ENCODE measurements at regions not wholly inside any gene's neighbourhood (a gene's known extent, or its start where the extent isn't known, plus 50 kb on each side); places are given as distances from the start of the nearest gene placed in this dataset.

- Histone ChIP-seq H3K4me2 (ENCODE audit: low read length) (no peak overlapping the region), H3K36me3 (ENCODE audit: insufficient read depth, low read length) (no peaks in the 10 kb centered on the region), H3K4me1 (ENCODE audit: insufficient read depth, low read length, poor library complexity, severe bottlenecking) (no peaks in the 10 kb centered on the region), H3K9me3 (ENCODE audit: low read length) (no peaks in the 10 kb centered on the region), H4K20me1 (ENCODE audit: insufficient read depth, low read length) (no peaks in the 10 kb centered on the region), H2AFZ (ENCODE audit: low read length) (no peak overlapping the region), H3K9me2 (ENCODE audit: insufficient read depth, low read length) (no peaks in the 10 kb centered on the region), H3K4me3 (ENCODE audit: low read depth, low read length, poor library complexity, severe bottlenecking) (no peak overlapping the region), H3K27ac (ENCODE audit: low read depth, low read length, poor library complexity, severe bottlenecking) (no peak overlapping the region), H3K79me2 (ENCODE audit: insufficient read depth, low read depth, low read length) (no peaks in the 10 kb centered on the region)
- ChIA-PET CTCF (ENCODE audit: unreplicated experiment) (no interaction called here), POLR2A (interaction anchor here (1.0 kb wide), 1 partner anchor 12 kb away, joined by 3 read pairs; no protein-coding TSS in a partner anchor)
- intact Hi-C loops (cut with micrococcal nuclease; ENCODE audit: unreplicated experiment), result no loop called here
- no peak for TF ChIP-seq EZH2phosphoT487 (IDR thresholded peaks at IDR 0.05; ENCODE audit: borderline replicate concordance, low read depth, low read length)
- TF ChIP-seq, protein P1, sequence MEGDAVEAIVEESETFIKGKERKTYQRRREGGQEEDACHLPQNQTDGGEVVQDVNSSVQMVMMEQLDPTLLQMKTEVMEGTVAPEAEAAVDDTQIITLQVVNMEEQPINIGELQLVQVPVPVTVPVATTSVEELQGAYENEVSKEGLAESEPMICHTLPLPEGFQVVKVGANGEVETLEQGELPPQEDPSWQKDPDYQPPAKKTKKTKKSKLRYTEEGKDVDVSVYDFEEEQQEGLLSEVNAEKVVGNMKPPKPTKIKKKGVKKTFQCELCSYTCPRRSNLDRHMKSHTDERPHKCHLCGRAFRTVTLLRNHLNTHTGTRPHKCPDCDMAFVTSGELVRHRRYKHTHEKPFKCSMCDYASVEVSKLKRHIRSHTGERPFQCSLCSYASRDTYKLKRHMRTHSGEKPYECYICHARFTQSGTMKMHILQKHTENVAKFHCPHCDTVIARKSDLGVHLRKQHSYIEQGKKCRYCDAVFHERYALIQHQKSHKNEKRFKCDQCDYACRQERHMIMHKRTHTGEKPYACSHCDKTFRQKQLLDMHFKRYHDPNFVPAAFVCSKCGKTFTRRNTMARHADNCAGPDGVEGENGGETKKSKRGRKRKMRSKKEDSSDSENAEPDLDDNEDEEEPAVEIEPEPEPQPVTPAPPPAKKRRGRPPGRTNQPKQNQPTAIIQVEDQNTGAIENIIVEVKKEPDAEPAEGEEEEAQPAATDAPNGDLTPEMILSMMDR (conservative IDR thresholded peaks at IDR 0.05; ENCODE audit: low read length), result no peak
- DNase-seq (ENCODE audit: low spot score), result no peak
- no TSS peak for BruUV-seq (replicated peaks)
These were observed 301.3 kb upstream of the SGCD start for GRCh38 chr5:156025656-156026055.

DNA sequence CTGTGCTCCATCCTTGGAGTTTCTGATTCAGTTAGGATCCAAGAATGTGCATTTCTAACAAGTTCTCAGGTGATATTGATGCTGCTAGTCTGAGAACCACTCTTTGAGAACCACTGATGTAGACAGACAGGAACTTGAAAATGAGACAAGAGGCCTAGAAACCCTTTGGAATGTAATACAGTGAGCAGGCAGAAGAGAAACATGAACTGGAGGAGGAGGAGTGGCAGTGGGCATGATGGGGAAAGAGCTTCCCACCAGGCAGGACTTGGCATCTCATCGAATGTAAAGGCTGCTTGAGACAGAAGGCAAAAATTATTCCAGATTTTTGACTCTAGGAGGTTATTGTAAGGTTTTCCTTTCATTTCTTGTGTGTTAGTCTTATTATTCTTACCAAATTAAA lies 295.8 kb upstream of the SGCD start:
- no TSS peak for BruUV-seq (replicated peaks)
- H3K27ac ChIP-seq (ENCODE audit: low read depth, low read length, poor library complexity, severe bottlenecking), result no peak overlapping the region

GRCh38 chr5:156036640-156037039 lies 290.3 kb upstream of the SGCD start:
- Histone ChIP-seq H2AFZ (ENCODE audit: low read length) (no peak overlapping the region), H4K20me1 (ENCODE audit: insufficient read depth, low read length) (no peaks in the 10 kb centered on the region), H3K4me2 (ENCODE audit: low read length) (no peak overlapping the region), H3K9me3 (ENCODE audit: low read length) (no peaks in the 10 kb centered on the region), H3K36me3 (ENCODE audit: insufficient read depth, low read length) (no peaks in the 10 kb centered on the region), H3K4me3 (ENCODE audit: low read depth, low read length, poor library complexity, severe bottlenecking) (no peak overlapping the region), H3K4me1 (ENCODE audit: insufficient read depth, low read length, poor library complexity, severe bottlenecking) (no peaks in the 10 kb centered on the region), H3K27ac (ENCODE audit: low read depth, low read length, poor library complexity, severe bottlenecking) (no peak overlapping the region), H3K9me2 (ENCODE audit: insufficient read depth, low read length) (no peaks in the 10 kb centered on the region), H3K79me2 (ENCODE audit: insufficient read depth, low read depth, low read length) (no peaks in the 10 kb centered on the region)
- ChIA-PET POLR2A (interaction anchor here (0.9 kb wide), 1 partner anchor 114 kb away, joined by 3 read pairs; no protein-coding TSS in a partner anchor), CTCF (ENCODE audit: unreplicated experiment) (no interaction called here)
- BruUV-seq (replicated peaks), result no TSS peak
- intact Hi-C loops (cut with micrococcal nuclease; ENCODE audit: unreplicated experiment), result no loop called here
- DNase-seq (ENCODE audit: low spot score), result no peak
- TF ChIP-seq EZH2phosphoT487 (IDR thresholded peaks at IDR 0.05; ENCODE audit: borderline replicate concordance, low read depth, low read length), result no peak
- TF ChIP-seq, protein P1 (conservative IDR thresholded peaks at IDR 0.05; ENCODE audit: low read length), result no peak

More for the DNA sequence above, 295.8 kb upstream of the SGCD start:
- no peak overlapping the region for H3K4me2 ChIP-seq (ENCODE audit: low read length)
- no peak overlapping the region for H2AFZ ChIP-seq (ENCODE audit: low read length)
- H3K9me3 ChIP-seq (ENCODE audit: low read length), result no peaks in the 10 kb centered on the region
- no peak overlapping the region for H3K4me3 ChIP-seq (ENCODE audit: low read depth, low read length, poor library complexity, severe bottlenecking)
- POLR2A ChIA-PET, result interaction anchor here (0.9 to 1.1 kb wide), 4 partner anchors 10 to 46 kb away, joined by 3 to 4 read pairs (median 3); no protein-coding TSS in a partner anchor
- H3K4me1 ChIP-seq (ENCODE audit: insufficient read depth, low read length, poor library complexity, severe bottlenecking), result no peaks in the 10 kb centered on the region
- intact Hi-C loops (cut with micrococcal nuclease; ENCODE audit: unreplicated experiment), result no loop called here
- no peak for DNase-seq (ENCODE audit: low spot score)
- H3K79me2 ChIP-seq (ENCODE audit: insufficient read depth, low read depth, low read length), result no peaks in the 10 kb centered on the region
- no peaks in the 10 kb centered on the region for H3K36me3 ChIP-seq (ENCODE audit: insufficient read depth, low read length)
- no peaks in the 10 kb centered on the region for H3K9me2 ChIP-seq (ENCODE audit: insufficient read depth, low read length)
- CTCF ChIA-PET (ENCODE audit: unreplicated experiment), result no interaction called here
- H4K20me1 ChIP-seq (ENCODE audit: insufficient read depth, low read length), result no peaks in the 10 kb centered on the region
- TF ChIP-seq EZH2phosphoT487 (IDR thresholded peaks at IDR 0.05; ENCODE audit: borderline replicate concordance, low read depth, low read length), result no peak
- TF ChIP-seq, protein P1 (conservative IDR thresholded peaks at IDR 0.05; ENCODE audit: low read length), result no peak
